GM21723 (cell line): ENCODE measurements at regions not wholly inside any gene's neighbourhood (a gene's known extent, or its start where the extent isn't known, plus 50 kb on each side); places are given as distances from the start of the nearest gene placed in this dataset.

ENCODE experiments used
- ATAC-seq: cut with Tn5 transposase; IDR thresholded peaks from one replicate; pipeline ENCODE4 v1.9.1; 2021; ENCODE audit warnings: mild to moderate bottlenecking, moderate library complexity; ENCODE audit not compliant: unreplicated experiment

DNA sequence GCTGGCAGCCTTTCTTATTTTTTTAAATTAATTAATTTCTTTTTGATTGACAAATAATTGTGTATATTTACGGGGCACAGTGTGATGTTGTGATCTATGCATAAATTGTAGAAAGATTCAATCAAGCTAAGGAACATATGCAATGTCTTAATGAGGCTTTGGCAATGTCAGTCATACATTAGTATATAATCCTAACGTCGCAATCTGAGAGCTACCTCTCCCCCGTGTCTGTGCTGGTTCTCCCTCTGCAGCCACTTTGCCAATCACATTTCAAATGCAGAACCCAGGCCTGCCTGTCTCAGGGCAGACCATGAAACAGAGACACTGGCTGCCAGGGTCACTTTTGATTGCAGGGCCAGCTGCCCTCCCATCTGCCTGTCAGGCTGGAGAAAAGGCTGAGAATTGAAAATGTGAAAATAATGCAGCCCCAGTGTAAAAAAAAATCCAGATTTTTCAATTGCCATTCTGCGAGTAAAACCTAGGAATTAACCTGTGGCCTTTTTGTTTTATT is 56.3 kb downstream of the SLC24A2 start:
- no peak for ATAC-seq

DNA sequence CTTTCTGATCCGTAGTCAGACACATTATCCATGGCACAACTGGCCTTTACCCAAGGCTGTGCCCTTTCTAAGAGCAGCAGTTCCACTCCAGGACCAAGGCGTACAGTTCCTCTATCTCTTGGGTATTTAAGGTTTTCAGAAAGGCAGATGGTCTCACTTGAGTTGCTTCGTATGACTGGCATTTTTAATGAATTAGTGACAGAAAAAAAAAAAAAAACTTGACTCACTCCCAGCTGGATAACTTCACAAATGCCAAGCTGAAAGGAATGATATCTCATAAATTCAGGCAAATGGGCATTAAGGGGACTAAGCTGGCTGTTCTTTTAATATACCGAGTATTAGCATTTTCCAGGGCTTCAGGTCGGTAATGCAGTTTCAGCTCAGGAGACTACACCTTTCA is 60.7 kb downstream of the SLC24A2 start:
- ATAC-seq = no peak

DNA sequence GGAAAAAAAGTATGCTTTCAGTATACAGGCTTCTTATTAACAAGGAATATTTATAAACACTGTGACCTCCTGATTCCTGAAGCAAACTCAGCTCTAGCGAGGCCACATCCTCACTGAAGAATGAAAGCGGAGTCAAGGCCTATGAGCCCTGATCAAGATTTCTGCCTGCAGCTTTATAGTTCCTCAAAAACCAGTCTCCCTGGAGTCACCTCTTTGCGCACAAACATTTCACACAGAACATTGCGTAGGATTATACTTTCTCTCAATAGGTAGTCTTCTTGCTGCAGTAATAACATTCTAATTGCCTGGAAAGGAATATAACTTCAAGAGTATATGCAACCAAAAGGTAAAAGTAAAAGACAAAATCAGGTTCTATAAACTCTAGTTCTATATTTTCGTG is 62.9 kb downstream of the SLC24A2 start:
- no peak for ATAC-seq

DNA sequence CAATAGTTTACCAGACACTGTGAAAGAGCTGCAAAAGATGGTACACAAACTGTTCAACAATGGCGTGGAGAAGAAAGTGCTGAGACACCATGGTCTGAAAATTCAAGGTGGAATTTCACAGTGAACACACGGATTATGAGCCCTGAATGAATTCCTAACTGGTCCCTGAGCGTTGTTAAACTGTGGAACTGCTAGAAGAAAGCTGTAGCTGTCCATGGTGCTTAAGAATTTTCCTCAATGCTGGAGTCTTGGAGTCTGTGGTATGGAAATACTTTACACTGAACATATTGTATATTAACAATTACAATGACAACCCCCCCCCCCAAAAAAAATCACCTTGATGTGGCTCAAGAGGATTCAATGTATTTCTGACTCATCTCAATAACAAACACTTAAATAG is 68.5 kb downstream of the SLC24A2 start:
- no peak for ATAC-seq

DNA sequence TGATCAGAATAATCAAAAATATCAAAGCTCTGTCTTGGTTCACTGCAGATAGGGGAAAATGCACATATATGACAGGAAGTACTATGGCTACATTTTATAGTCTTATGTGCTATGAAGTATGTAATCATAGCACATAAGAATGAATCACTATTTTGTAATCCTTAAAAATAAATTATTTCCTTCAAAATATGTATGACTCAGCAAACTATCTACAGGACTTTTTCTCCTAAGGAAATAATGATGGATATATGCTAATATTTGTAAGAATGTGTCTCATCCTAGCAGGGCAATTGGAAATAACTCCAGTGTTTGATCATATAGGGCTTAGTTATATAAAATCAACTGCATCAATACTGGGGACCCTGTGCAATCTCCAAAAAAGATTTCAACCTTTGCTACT is 85.1 kb downstream of the SLC24A2 start:
- ATAC-seq = no peak

DNA sequence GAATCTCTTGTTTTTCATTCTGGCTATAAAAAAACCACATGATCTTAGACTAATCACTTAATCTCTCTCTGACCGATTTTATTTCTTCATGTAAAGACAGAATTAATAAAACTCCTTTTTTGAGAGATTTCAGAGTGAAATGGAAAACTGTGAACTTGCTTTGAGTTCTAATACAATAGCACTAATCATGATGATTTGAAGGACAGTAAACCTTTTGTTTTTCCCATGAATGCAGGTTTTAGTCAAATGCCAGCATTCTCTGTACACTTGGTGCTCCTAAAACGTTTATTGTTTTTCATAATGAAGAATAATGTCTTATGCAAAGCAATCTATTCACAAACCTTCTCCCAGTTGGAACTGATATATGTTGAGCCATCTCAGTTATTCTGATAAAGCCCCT is 86.8 kb downstream of the SLC24A2 start:
- ATAC-seq = no peak

DNA sequence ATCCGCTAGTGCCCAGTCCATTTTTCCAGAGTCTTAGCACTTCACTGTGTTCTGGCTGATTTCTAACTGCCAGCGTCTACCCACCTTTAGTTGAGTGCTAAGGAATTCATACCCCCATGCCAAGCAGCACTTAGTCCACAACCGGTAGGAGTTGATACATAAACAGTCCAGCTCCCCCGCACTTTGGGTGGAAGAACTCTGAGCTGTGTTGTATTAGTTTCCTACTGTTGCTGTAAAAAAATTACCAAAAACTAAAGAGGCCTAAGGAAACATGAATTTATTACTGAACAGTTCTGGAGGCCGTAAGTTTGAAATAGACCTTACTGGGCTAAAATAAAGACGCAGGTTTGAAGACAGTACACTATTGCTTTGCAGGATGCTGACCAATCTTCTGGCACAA is 87.6 kb downstream of the SLC24A2 start:
- ATAC-seq = no peak

DNA sequence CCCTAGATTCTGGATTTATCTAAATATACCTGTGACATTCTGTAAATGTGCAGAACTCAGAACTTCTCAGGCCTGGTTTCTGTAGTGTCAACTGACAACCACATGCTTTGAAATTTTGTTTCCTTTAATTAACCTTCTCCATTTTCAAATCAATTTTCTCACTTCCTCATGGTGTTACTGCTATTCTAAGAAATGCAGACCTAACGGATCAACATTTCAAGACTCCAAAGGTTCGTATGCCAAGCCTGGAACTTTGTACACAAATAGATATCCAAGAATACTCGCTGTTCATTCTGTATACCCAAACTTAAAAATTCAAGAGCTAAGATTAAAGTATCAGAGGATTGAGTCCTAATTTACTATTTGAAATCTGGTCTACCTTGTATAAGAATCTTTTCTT is 88.1 kb downstream of the SLC24A2 start:
- ATAC-seq = no peak

DNA sequence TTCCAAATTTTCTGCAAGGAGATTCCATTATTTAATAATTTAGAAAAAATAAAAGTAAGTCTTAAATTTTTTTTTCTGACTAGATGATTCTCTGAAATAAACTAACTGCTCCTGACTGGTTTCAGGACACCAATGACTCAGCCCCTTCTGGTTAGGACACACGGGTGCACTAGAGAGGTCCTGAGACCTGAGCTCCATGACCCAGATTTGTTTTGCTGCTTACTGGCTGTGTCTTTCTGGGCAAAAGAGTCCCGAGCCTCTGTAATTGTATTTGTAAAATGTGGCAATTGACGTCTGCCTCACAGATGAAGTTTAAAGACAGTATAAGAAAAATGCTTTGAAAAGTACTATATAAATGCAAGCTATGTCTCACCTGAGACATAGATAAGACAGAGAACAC is 89.1 kb downstream of the SLC24A2 start:
- no peak for ATAC-seq

DNA sequence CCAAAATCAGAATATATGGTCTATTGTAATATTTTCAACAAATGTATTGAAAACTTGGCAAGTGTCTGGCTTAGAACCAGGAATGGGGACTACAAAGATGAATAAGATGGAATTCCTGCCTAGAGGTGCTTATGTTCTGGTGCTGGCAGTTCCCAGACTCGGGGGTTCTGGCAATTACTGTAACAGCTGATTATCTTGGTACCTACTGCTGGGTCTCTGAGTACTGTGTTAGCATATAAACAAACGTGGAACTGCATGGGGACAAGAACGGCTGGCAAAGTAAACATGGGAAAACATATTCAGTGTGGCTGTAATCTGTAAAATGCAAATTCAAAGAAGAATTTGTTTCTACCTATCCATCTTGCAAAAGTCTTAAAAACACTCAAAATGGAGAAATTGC is 89.9 kb downstream of the SLC24A2 start:
- ATAC-seq = no peak

DNA sequence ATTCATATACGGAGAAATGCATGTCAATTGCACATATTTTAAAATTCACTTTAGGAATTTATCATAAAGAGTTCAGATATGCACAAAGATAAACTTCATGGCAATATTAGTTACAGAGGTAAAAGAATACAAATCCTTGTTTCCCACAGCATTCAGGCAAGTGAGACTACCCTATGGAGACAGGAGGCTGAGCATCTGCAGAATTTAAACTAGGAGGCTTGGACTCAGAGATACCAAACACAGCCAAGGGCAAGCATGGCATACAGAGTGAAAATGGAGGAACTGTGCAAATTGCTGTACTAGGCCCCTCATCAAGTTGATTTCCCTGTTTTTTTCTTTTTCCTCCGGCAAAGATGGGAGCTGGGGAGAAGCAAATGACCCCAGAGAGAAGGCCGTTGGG is 94.2 kb downstream of the SLC24A2 start:
- ATAC-seq = no peak

DNA sequence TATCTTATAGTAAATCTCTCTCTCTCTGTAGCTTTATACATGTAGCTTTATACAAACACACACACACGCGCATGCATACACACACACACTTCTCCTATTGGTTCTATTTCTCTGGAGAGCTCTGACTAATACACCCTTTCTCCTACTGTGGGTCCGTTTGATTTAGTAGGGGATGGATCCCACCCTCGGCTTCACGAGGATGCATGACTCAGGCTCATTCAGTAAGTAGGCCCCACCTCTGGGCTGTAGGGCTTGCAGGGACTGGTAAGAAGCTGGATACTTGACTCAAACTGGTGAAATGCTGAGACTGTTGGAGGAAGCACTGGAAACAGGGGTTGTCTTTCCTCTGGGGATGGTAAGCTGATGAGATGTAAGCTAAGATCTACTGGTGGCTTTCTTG is 98.7 kb downstream of the SLC24A2 start:
- no peak for ATAC-seq

DNA sequence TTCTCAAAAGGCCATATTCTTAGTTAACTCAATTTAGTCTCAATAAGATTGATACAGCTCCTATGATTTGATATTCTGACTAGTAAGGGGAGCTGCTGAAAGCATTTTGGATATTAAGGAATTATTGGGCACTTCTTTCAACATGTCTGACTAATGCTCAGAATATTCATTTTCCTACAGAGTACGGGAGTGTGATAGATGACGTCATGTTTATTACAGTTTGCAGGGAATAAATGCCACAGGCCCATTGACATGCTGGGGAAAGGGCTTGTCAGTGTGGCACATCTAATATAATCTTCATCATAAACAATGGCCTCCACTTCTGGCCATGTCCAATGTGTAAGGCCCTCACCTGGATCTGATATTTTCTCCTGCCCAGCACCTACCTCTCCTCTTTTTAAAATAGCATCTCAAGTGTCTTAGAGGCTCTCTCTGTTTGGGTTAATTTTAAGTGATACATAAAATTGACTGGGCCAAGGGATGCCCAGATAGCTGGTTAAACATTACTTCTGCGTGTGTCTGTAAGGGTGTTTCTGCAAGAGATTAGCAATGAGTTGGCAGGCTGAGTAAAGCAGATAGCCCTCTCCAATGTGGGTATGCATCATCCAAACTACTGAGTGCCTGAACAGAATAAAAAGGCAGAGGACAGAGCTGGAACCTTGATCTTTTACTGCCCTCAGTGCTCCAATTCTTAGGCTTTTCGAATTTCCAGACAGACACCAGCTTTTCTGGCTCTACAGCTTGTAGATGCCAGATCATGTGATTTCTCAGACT is 99.3 kb downstream of the SLC24A2 start:
- ATAC-seq = no peak

DNA sequence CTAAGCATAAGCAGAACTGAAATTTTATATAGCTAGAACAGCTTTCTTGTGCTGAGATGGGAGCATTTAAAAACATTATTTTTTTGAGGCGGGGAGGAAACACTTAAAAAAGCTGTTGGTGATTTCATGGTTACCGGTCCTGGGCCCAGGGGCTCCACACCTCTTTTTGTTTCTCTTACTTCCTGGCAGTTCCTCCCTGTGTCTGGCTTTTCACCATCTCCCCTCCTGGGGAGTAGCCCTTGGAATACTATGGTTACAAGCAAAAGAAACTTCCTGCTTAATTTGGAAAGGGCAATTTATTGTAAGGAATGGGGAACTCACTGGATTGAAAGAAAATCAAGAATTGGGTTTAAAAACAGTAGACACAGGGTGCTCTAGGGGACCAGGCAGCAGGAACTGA is 105.1 kb downstream of the SLC24A2 start:
- ATAC-seq = no peak

DNA sequence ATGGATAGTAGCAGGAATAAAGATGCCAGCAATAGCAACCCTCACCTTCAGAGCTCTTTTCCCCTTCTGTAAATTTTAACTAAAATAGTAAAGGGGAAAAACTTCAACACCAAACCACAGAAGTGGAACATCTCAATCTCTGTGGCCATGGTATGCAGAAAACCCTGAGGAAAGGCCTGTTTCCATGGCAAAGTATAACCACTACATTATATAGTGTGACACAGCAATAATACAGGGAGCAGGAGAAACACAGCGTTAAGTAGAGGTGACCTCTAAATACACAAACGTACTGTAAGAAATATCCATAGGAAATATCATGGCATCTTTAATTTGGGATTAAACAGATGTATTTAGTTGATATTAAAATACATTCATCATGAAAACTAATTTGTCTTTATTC is 106.4 kb downstream of the SLC24A2 start:
- ATAC-seq = no peak

DNA sequence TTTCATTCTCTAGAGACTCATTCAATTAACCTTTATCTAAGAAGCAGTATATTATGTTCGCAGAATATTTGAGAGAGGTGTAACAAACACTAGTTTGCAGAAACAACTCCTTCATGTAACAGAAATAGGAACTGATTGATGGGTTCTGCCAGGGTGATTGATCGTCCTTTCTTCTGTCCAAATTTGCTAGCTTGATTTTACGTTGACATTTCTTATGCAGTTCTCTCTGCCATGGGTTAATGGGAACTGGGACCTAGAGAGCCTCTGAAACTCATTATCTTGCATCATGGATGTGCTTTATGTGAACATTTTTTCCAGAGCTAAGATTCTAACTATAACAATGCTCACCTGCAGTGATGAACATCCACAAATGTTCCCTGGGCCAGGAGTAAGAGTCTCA is 107.0 kb downstream of the SLC24A2 start:
- no peak for ATAC-seq

DNA sequence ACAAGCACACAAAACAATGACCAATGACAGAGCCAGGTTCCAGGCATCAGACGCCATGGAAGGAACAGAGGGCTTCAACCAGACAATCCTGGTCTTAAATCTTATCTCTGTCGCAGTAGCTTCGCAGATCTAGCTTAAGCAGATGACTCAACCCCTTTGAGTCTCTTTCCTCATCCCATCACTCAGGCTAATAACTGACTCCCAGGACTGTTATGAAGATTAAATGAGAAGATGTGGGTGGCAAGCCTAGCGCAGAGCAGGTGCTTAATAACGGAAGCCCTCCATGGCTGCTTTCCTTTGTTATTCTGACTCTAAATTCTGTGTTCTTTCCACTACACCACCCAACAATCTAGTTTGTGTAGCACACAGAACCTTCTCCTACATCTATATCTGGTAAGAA is 110.9 kb downstream of the SLC24A2 start:
- no peak for ATAC-seq

DNA sequence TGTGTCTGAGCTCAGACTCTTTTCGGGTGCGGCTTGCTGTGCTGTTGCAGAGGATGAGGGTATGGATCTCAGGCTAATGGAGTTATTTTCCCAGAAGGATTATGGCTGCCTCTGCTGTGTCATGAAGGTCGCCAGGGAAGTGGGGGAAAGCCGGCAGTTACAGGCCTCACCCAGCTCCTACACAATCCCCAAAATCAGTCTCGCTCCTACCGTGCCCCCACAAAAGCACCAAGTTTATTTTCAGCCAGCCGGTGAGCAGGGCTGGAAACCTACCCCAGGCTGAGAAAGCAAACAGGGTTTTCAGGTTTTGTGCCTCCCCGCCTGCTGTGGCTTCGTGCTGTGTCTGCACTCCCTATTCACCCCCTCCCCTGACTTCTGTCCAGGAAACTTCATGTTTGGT is 113.3 kb downstream of the SLC24A2 start:
- no peak for ATAC-seq

DNA sequence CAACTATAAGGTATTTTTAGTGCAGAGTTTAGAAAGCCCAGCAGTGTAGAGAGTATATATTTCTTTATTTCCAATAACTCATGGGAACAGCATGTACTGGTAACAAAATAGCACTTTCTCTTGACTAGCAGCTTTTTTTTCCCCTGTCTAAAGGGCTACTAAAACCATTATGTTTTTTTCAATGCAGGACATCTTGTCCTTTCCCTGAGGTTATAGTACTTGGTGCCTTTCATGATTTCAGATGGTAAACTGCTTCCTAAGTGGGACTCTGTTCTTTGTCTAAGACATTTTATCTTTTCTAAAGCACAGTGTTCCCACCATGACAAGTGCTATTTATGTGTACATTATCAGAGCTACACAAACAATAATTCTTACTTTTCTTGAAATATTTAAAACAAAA is 122.3 kb downstream of the SLC24A2 start:
- no peak for ATAC-seq

DNA sequence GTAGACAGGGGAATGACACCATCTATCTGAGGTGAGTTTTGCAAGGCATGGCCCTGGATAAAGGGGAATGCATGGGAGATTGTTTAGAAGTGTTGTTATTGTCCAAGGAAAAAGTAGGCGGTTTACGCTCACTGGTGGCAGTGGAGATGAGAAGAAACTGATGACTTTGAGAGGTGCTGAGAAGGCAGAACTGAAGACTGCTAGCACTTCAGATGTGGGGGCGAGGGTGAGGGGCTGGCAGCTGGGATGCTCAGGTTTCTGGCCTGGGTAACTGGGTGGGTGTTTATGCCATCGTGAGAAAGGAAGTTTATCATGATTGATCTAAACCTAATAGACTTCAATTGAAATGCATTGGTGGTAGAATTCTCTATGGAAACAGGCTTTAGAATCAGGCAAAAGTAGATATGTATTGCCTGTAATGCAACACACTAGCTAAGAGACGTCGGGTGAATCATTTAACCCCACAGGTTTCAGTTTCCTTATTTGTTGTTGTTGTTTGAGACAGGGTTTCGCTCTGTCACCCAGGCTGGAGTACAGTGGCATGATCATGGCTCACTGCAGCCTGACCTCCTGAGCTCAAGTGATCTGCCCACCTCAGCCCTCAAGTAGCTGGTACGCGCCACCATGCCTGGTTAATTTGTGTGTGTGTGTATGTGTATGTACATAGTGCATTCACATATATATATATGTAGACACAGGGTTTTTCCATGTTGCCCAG is 123.5 kb downstream of the SLC24A2 start:
- peak; percentile 99 for ATAC-seq

DNA sequence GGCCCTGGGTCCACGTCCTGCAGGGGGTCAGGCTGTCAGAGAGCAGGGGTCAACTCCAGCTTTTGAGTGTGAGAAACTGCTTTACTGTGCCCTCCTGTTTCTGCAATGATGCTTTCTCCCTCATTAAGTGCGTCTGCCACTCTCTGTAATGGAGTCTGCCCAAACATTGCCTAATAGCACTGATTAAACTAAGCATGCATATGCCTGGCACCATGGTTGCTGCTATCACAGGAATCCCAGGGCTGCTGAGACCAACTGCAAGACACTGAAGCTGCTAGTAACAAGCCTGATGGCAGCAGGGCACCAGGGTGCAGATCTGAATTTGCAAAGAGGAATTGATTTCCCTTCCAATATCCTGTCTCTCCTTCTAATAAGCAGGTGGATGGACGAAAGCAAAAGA is 125.3 kb downstream of the SLC24A2 start:
- ATAC-seq = no peak

DNA sequence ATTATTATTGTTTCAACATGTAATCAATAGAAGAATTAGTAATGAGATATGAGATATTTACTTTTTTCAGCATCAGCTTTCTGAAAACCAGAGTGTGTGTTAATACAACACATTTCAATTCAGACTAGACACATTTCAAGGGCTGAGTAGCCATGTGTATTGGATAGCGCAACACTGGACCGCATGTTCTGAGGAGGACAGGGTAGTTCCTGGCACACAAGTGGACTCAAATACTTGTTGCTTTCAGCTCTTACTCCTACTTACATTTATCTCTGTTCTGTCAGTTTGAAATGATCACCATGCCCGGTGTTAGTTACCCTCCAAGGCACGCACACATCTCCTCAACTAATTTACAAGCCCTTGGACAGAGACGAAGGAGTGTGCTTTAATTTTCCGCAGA is 126.6 kb downstream of the SLC24A2 start:
- ATAC-seq = no peak
